SU-DHL-6 (cell line): ENCODE measurements at regions not wholly inside any gene's neighbourhood (a gene's known extent, or its start where the extent isn't known, plus 50 kb on each side); places are given as distances from the start of the nearest gene placed in this dataset.

Source experiments
- EZH2phosphoT487 ChIP-seq: fragments of 200-600 bp; sonication (generic), shearing (Covaris generic); conservative IDR thresholded peaks from 2 replicates; pipeline ENCODE4 v1.6.1; 2018; ENCODE audit warnings: mild to moderate bottlenecking, antibody characterized with exemption, low read length, moderate library complexity, mixed read lengths
- TF ChIP-seq, protein P1 (sequence below): fragments of 200-600 bp; sonication (generic); IDR thresholded peaks from one replicate; pipeline ENCODE4 v1.5.1; 2017; ENCODE audit warnings: antibody characterized with exemption, mild to moderate bottlenecking, low read length, moderate library complexity; ENCODE audit not compliant: insufficient read depth, poor library complexity, severe bottlenecking

DNA sequence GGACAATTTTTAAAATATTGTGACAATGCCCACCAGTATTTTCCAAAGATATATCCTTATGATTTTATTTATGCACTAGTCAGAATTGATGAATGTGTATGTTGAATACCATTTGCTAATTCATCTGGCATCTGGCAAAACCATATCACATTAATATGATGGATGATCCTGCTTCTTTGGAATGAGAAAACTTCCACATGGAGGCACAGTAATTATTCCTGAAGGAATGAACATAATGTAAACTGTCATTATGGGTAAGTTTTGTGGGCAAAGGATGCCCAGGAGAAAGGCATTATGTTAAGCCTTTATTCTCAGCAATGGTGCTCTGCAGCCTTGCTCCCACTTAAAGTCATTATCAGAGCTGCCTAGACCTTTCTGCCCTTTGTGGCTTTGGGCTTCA is 113.0 kb upstream of the MME start:
- TF ChIP-seq, protein P1, sequence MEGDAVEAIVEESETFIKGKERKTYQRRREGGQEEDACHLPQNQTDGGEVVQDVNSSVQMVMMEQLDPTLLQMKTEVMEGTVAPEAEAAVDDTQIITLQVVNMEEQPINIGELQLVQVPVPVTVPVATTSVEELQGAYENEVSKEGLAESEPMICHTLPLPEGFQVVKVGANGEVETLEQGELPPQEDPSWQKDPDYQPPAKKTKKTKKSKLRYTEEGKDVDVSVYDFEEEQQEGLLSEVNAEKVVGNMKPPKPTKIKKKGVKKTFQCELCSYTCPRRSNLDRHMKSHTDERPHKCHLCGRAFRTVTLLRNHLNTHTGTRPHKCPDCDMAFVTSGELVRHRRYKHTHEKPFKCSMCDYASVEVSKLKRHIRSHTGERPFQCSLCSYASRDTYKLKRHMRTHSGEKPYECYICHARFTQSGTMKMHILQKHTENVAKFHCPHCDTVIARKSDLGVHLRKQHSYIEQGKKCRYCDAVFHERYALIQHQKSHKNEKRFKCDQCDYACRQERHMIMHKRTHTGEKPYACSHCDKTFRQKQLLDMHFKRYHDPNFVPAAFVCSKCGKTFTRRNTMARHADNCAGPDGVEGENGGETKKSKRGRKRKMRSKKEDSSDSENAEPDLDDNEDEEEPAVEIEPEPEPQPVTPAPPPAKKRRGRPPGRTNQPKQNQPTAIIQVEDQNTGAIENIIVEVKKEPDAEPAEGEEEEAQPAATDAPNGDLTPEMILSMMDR: no peak
- no peak for TF ChIP-seq EZH2phosphoT487
